HepG2 (cell line): ENCODE measurements at regions not wholly inside any gene's neighbourhood (a gene's known extent, or its start where the extent isn't known, plus 50 kb on each side); places are given as distances from the start of the nearest gene placed in this dataset.

ENCODE experiments used
- ATF7 ChIP-seq, 2 experiments: fragments of 450-650 bp in 1 of 2; sonication (generic) in 1 of 2; formaldehyde crosslinking in 1 of 2; IDR thresholded peaks; 2 replicates each; pipeline versions ENCODE4 v1.4.0 to v1.6.1; 2016 to 2020; ENCODE audit warnings: antibody characterized with exemption in 1 of 2, mild to moderate bottlenecking in 1 of 2, missing genetic modification reagents in 1 of 2
- LRRFIP1 ChIP-seq: sonication (generic); formaldehyde crosslinking; conservative IDR thresholded peaks from 2 replicates; pipeline ENCODE4 v1.4.0; 2020; ENCODE audit warnings: missing genetic modification reagents
- NFKB2 ChIP-seq: sonication (generic); formaldehyde crosslinking; IDR thresholded peaks from 2 replicates; pipeline ENCODE4 v1.4.0; 2020; ENCODE audit warnings: missing genetic modification reagents, borderline replicate concordance
- RFXAP ChIP-seq: sonication (generic); formaldehyde crosslinking; IDR thresholded peaks from 2 replicates; pipeline ENCODE4 v1.4.0; 2020; ENCODE audit warnings: missing genetic modification reagents, borderline replicate concordance
- SP140L ChIP-seq: sonication (generic); formaldehyde crosslinking; IDR thresholded peaks from 2 replicates; pipeline ENCODE4 v1.4.0; 2020; ENCODE audit warnings: missing genetic modification reagents, borderline replicate concordance
- ZHX1 ChIP-seq: sonication (generic); formaldehyde crosslinking; IDR thresholded peaks from 2 replicates; pipeline ENCODE4 v1.8.1; 2022; ENCODE audit warnings: low read depth, mild to moderate bottlenecking, missing genetic modification reagents
- ZNF264 ChIP-seq: sonication (generic); formaldehyde crosslinking; IDR thresholded peaks from 2 replicates; pipeline ENCODE4 v1.4.0; 2020; ENCODE audit warnings: missing genetic modification reagents
- ZNF597 ChIP-seq: sonication (generic); formaldehyde crosslinking; IDR thresholded peaks from 2 replicates; pipeline ENCODE4 v1.5.0; 2020; ENCODE audit warnings: missing genetic modification reagents

- TF ChIP-seq NFKB2 (CRISPR knock-in tag) (no peak), SP140L (CRISPR knock-in tag) (no peak), ZNF597 (CRISPR knock-in tag) (no peak), LRRFIP1 (no peak), ZNF264 (CRISPR knock-in tag) (no peak), RFXAP (CRISPR knock-in tag) (no peak), ZHX1 (CRISPR knock-in tag) (no peak), ATF7 (IDR thresholded peaks at IDR 0.05) (no peak), ATF7 (CRISPR knock-in tag; IDR thresholded peaks at IDR 0.05) (no peak)
Observed at GRCh38 chr7:106720641-106721040, 59.7 kb upstream of the CCDC71L start (continued).
